H9 (cell line): ENCODE measurements at regions not wholly inside any gene's neighbourhood (a gene's known extent, or its start where the extent isn't known, plus 50 kb on each side); places are given as distances from the start of the nearest gene placed in this dataset.

Experiments used
- DNase-seq: peaks from one replicate; pipeline ENCODE4 v3.0.0-alpha.2; 2017
- H2AFZ ChIP-seq: one replicate; pipeline ENCODE4 v1.6.1; 2013; ENCODE audit warnings: mild to moderate bottlenecking, low read length, control low read depth, moderate library complexity
- H2AK5ac ChIP-seq: 2 replicates; pipeline ENCODE4 v1.6.1; 2013; ENCODE audit warnings: low read length, control low read depth, mixed read lengths; ENCODE audit not compliant: insufficient read length
- H2BK120ac ChIP-seq: one replicate; pipeline ENCODE4 v1.6.1; 2013; ENCODE audit warnings: low read depth, mild to moderate bottlenecking, low read length, control low read depth, inconsistent platforms; ENCODE audit not compliant: poor library complexity, severe bottlenecking
- H2BK12ac ChIP-seq: 2 replicates; pipeline ENCODE4 v1.6.1; 2013; ENCODE audit warnings: low read length, control low read depth, mixed read lengths, low read depth; ENCODE audit not compliant: insufficient read length
- H2BK15ac ChIP-seq: 2 replicates; pipeline ENCODE4 v1.6.1; 2013; ENCODE audit warnings: low read depth, low read length, control low read depth
- H2BK20ac ChIP-seq: one replicate; pipeline ENCODE4 v1.6.1; 2013; ENCODE audit warnings: low read depth, mild to moderate bottlenecking, low read length, control low read depth, inconsistent platforms; ENCODE audit not compliant: poor library complexity, severe bottlenecking
- H2BK5ac ChIP-seq: 2 replicates; pipeline ENCODE4 v1.6.1; 2013; ENCODE audit warnings: low read length, control low read depth, mixed read lengths; ENCODE audit not compliant: insufficient read length
- H3K14ac ChIP-seq: 2 replicates; pipeline ENCODE4 v1.6.1; 2013; ENCODE audit warnings: low read length, control low read depth; ENCODE audit not compliant: insufficient read depth
- H3K18ac ChIP-seq: 2 replicates; pipeline ENCODE4 v1.6.1; 2013; ENCODE audit warnings: low read depth, mild to moderate bottlenecking, mixed read lengths, low read length, control low read depth; ENCODE audit not compliant: insufficient read length
- H3K23ac ChIP-seq: 2 replicates; pipeline ENCODE4 v1.6.1; 2013; ENCODE audit warnings: low read length, control low read depth, mixed read lengths, low read depth; ENCODE audit not compliant: insufficient read length
- H3K23me2 ChIP-seq: 2 replicates; pipeline ENCODE4 v1.6.1; 2013; ENCODE audit warnings: low read depth, mild to moderate bottlenecking, mixed read lengths, low read length, control low read depth; ENCODE audit not compliant: insufficient read length, poor library complexity, severe bottlenecking
- H3K27ac ChIP-seq: 2 replicates; pipeline ENCODE4 v1.5.1; 2013; ENCODE audit warnings: low read length, control low read depth, mixed read lengths, low read depth; ENCODE audit not compliant: insufficient read length
- H3K27me3 ChIP-seq: 2 replicates; pipeline ENCODE4 v1.6.1; 2013; ENCODE audit warnings: low read length, control low read depth, inconsistent platforms; ENCODE audit not compliant: insufficient read depth
- H3K4ac ChIP-seq: 2 replicates; pipeline ENCODE4 v1.6.1; 2013; ENCODE audit warnings: low read depth, mild to moderate bottlenecking, control low read depth, inconsistent platforms, low read length, moderate library complexity
- H3K4me1 ChIP-seq: 2 replicates; pipeline ENCODE4 v1.6.1; 2013; ENCODE audit warnings: low read length, control low read depth, inconsistent platforms; ENCODE audit not compliant: insufficient read depth
- H3K4me2 ChIP-seq: 2 replicates; pipeline ENCODE4 v1.6.1; 2013; ENCODE audit warnings: low read length, control low read depth, mixed read lengths; ENCODE audit not compliant: insufficient read length, insufficient read depth
- H3K56ac ChIP-seq: 2 replicates; pipeline ENCODE4 v1.6.1; 2013; ENCODE audit warnings: low read depth, mild to moderate bottlenecking, mixed read lengths, low read length, control low read depth; ENCODE audit not compliant: insufficient read length
- H3K79me1 ChIP-seq: 2 replicates; pipeline ENCODE4 v1.6.1; 2013; ENCODE audit warnings: low read depth, mild to moderate bottlenecking, moderate library complexity, low read length, control low read depth, inconsistent platforms; ENCODE audit not compliant: insufficient read depth, poor library complexity, severe bottlenecking
- H3K79me2 ChIP-seq: 2 replicates; pipeline ENCODE4 v1.6.1; 2013; ENCODE audit warnings: low read length, control low read depth, inconsistent platforms; ENCODE audit not compliant: insufficient read depth
- H3K9ac ChIP-seq: 2 replicates; pipeline ENCODE4 v1.6.1; 2013; ENCODE audit warnings: low read length, control low read depth, mixed read lengths; ENCODE audit not compliant: insufficient read length; ENCODE audit errors: extremely low read depth
- H3K9me3 ChIP-seq: one replicate; pipeline ENCODE4 v1.6.1; 2013; ENCODE audit warnings: low read depth, low read length, inconsistent platforms; ENCODE audit not compliant: control insufficient read depth
- H3T11ph ChIP-seq: one replicate; pipeline ENCODE4 v1.6.1; 2013; ENCODE audit warnings: mild to moderate bottlenecking, low read length, control low read depth, inconsistent platforms
- H4K20me1 ChIP-seq: one replicate; pipeline ENCODE4 v1.6.1; 2013; ENCODE audit not compliant: control insufficient read depth, insufficient read length, insufficient read depth
- H4K5ac ChIP-seq: 2 replicates; pipeline ENCODE4 v1.6.1; 2013; ENCODE audit warnings: low read depth, mild to moderate bottlenecking, mixed read lengths, low read length, control low read depth; ENCODE audit not compliant: insufficient read length
- H4K8ac ChIP-seq: replicated peaks from 2 replicates; pipeline ENCODE4 v1.6.1; 2013; ENCODE audit warnings: low read length, control low read depth, mixed read lengths, low read depth; ENCODE audit not compliant: insufficient read length
- H4K91ac ChIP-seq: 2 replicates; pipeline ENCODE4 v1.6.1; 2013; ENCODE audit warnings: low read depth, mild to moderate bottlenecking, moderate library complexity, mixed read lengths, low read length, control low read depth; ENCODE audit not compliant: insufficient read length
- H3K27ac Mint-ChIP-seq, 3 experiments: 2 replicates in 2 of 3; 3 replicates in 1 of 3; pipeline ENCODE4 v1.8.0; 2020 to 2021; ENCODE audit warnings: mixed read lengths in 3 of 3, mild to moderate bottlenecking in 1 of 3, moderate library complexity in 1 of 3
- H3K27me3 Mint-ChIP-seq: 2 replicates; pipeline ENCODE4 v1.8.0; 2021; ENCODE audit warnings: low read depth, mild to moderate bottlenecking, moderate library complexity, mixed read lengths
- H3K36me3 Mint-ChIP-seq, 3 experiments: 2 replicates in 2 of 3; 3 replicates in 1 of 3; pipeline ENCODE4 v1.8.0; 2020 to 2021; ENCODE audit warnings: low read depth in 3 of 3, mixed read lengths in 3 of 3; ENCODE audit not compliant: insufficient read depth in 1 of 3
- H3K4me1 Mint-ChIP-seq, 2 experiments: 2 replicates each; pipeline ENCODE4 v1.8.0; 2020; ENCODE audit warnings: mixed read lengths in 2 of 2
- H3K4me3 Mint-ChIP-seq, 2 experiments: 2 replicates in 1 of 2; 3 replicates in 1 of 2; pipeline ENCODE4 v1.8.0; 2020 to 2021; ENCODE audit warnings: mild to moderate bottlenecking in 2 of 2, mixed read lengths in 2 of 2, moderate library complexity in 1 of 2
- H3K9me3 Mint-ChIP-seq, 2 experiments: 2 replicates in 1 of 2; 3 replicates in 1 of 2; pipeline ENCODE4 v1.8.0; 2020; ENCODE audit warnings: mild to moderate bottlenecking in 2 of 2, mixed read lengths in 2 of 2, moderate library complexity in 1 of 2
- CTCF ChIP-seq: fragments of 200-600 bp; sonication (generic); conservative IDR thresholded peaks from 3 replicates; pipeline ENCODE4 v1.8.0; 2021; ENCODE audit warnings: antibody characterized with exemption, mild to moderate bottlenecking
- WGBS: extraction: QIAGEN DNeasy Blood & Tissue Kit; methylation state at CpG from one replicate; pipeline ENCODE4 v1.1.7; 2013; ENCODE audit warnings: missing lambda C conversion rate, low lambda C conversion rate, mixed read lengths; ENCODE audit not compliant: insufficient read length; ENCODE audit errors: extremely low coverage; 5-methylcytosine and 5-hydroxymethylcytosine counted together

DNA sequence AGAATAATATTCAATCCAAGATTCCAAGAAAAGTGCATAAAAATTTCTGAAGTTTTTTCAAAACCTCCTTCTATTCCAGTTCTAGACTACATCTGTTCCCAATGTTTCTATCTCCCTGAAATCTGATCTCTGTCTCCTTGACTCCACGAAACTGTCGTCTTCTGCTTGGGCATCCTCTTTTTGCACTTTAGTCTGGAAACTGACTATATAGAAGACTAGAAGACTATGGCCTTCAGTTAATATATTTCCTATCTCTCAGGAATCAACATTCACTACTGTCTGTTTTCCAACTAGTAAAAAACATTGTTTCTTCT is 745.4 kb upstream of the ADGRB3 start:
- Histone ChIP-seq H2AK5ac (no peak overlapping the region), H3T11ph (no peak overlapping the region), H3K4me2 (no peak overlapping the region), H3K9ac (no peak overlapping the region), H2BK15ac (no peak overlapping the region), H3K56ac (no peak overlapping the region), H3K79me2 (no peaks in the 10 kb centered on the region), H3K79me1 (no peaks in the 10 kb centered on the region), H2BK20ac (no peak overlapping the region), H3K23me2 (no peaks in the 10 kb centered on the region), H3K27me3 (no peaks in the 10 kb centered on the region), H4K91ac (no peak overlapping the region), H2AFZ (no peak overlapping the region), H4K20me1 (no peaks in the 10 kb centered on the region), H3K23ac (no peak overlapping the region), H3K18ac (no peak overlapping the region), H4K5ac (no peak overlapping the region), H2BK120ac (no peak overlapping the region), H4K8ac (no peak overlapping the region), H3K14ac (no peak overlapping the region), H3K9me3 (no peaks in the 10 kb centered on the region), H2BK5ac (no peak overlapping the region), H3K27ac (no peak overlapping the region), H3K4ac (no peak overlapping the region), H3K4me1 (no peaks in the 10 kb centered on the region), H2BK12ac (no peak overlapping the region)
- no peak for TF ChIP-seq CTCF
- Mint-ChIP-seq H3K9me3 (peaks cover 2 to 11% of the 10 kb centered on the region in 2 experiments; a peak in 4 of 5 replicates), H3K27ac (no peak overlapping the region), H3K27me3 (no peaks in the 10 kb centered on the region), H3K4me3 (no peak overlapping the region), H3K36me3 (peaks cover 0 to 16% (median 3%) of the 10 kb centered on the region in 3 experiments; a peak in 3 of 7 replicates), H3K4me1 (peaks cover 11% of the 10 kb centered on the region in 2 experiments)
- no peak for DNase-seq
- no CpG with 5 or more reads among the region's 2 CpGs for WGBS
